Upper lobe of left lung (tissue), 4 donors: ENCODE measurements at regions not wholly inside any gene's neighbourhood (a gene's known extent, or its start where the extent isn't known, plus 50 kb on each side); places are given as distances from the start of the nearest gene placed in this dataset.

Experiments used
- EP300 ChIP-seq, 4 donors: sonication (generic); formaldehyde crosslinking; IDR thresholded peaks; one replicate each; pipeline ENCODE4 v1.5.1; 2017; ENCODE audit warnings: antibody characterized with exemption in 4 of 4, control low read depth in 2 of 4
- POLR2A ChIP-seq, 4 donors: fragments of 450-650 bp; IDR thresholded peaks; one replicate each; pipeline ENCODE4 v1.5.1; 2016 to 2017; ENCODE audit warnings: antibody characterized with exemption in 4 of 4, mild to moderate bottlenecking in 2 of 4
- POLR2AphosphoS5 ChIP-seq, 2 donors: sonication (generic); formaldehyde crosslinking; IDR thresholded peaks; one replicate each; pipeline ENCODE4 v1.5.1; 2017; ENCODE audit warnings: antibody characterized with exemption in 2 of 2
- TF ChIP-seq, protein P1 (sequence below), 6 experiments: fragments of 450-650 bp in 4 of 6; fragments of 200-600 bp in 2 of 6; sonication (generic) in 2 of 6; IDR thresholded peaks; one replicate each; pipeline ENCODE4 v1.5.1; 2016 to 2019; ENCODE audit warnings: antibody characterized with exemption in 6 of 6

DNA sequence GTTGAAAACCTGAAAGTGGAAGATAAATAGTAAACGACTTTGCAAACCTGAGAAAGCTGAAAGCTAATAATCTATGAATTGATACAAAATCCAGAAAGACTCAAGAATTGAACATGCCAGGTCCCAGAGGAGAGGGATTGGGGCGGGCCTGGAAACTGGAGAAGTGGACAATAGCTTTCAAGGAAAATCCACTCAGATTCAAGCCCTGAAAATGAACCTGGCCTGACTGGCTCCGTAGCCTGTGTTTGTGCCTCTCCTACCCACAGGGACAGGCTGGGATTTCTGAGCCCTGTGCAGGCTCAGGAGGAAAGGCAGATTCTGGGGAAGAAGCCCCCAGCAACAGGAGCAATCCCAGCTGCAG, 274.8 kb upstream of the HS6ST1 start:
- TF ChIP-seq, protein P1, sequence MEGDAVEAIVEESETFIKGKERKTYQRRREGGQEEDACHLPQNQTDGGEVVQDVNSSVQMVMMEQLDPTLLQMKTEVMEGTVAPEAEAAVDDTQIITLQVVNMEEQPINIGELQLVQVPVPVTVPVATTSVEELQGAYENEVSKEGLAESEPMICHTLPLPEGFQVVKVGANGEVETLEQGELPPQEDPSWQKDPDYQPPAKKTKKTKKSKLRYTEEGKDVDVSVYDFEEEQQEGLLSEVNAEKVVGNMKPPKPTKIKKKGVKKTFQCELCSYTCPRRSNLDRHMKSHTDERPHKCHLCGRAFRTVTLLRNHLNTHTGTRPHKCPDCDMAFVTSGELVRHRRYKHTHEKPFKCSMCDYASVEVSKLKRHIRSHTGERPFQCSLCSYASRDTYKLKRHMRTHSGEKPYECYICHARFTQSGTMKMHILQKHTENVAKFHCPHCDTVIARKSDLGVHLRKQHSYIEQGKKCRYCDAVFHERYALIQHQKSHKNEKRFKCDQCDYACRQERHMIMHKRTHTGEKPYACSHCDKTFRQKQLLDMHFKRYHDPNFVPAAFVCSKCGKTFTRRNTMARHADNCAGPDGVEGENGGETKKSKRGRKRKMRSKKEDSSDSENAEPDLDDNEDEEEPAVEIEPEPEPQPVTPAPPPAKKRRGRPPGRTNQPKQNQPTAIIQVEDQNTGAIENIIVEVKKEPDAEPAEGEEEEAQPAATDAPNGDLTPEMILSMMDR (IDR thresholded peaks at IDR 0.05), result no peak
- TF ChIP-seq POLR2AphosphoS5 (IDR thresholded peaks at IDR 0.05), result no peak
- no peak for TF ChIP-seq POLR2A (IDR thresholded peaks at IDR 0.05)
- TF ChIP-seq EP300 (IDR thresholded peaks at IDR 0.05), result no peak
